Transverse colon (tissue), 3 donors: ENCODE measurements at regions not wholly inside any gene's neighbourhood (a gene's known extent, or its start where the extent isn't known, plus 50 kb on each side); places are given as distances from the start of the nearest gene placed in this dataset.

ENCODE experiments used
- EP300 ChIP-seq: sonication (generic); formaldehyde crosslinking; IDR thresholded peaks from one replicate; pipeline ENCODE4 v1.6.1; 2017; ENCODE audit warnings: antibody characterized with exemption, low read depth
- TF ChIP-seq, protein P1 (sequence below), 5 experiments: fragments of 200-600 bp in 3 of 5; fragments of 450-650 bp in 2 of 5; sonication (generic) in 3 of 5; IDR thresholded peaks; 1 replicate in 2 of 5; 2 replicates in 3 of 5; pipeline ENCODE4 v1.5.1; 2016 to 2017; ENCODE audit warnings: antibody characterized with exemption in 5 of 5, inconsistent platforms in 3 of 5, mild to moderate bottlenecking in 2 of 5, moderate library complexity in 1 of 5

DNA sequence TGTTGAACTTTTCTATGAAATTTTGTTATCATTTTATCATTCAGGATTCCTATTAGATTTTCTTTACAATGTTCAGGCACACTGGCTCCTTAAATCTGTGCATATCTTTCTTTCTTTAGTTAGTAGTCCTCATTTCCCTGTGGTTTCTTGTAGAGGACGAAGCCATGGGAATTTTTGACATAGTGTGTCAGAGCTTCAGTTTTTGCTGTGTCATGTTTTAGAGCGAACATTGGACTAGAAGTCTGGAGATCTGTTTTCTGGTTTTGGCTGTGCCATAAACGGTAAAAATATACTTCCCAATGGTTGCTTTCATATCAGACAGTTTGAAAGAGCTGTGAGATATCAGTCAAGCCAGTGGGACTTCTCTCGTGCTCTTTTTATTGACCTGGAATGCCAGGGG, 105.2 kb downstream of the CHCHD4 start:
- TF ChIP-seq, protein P1, sequence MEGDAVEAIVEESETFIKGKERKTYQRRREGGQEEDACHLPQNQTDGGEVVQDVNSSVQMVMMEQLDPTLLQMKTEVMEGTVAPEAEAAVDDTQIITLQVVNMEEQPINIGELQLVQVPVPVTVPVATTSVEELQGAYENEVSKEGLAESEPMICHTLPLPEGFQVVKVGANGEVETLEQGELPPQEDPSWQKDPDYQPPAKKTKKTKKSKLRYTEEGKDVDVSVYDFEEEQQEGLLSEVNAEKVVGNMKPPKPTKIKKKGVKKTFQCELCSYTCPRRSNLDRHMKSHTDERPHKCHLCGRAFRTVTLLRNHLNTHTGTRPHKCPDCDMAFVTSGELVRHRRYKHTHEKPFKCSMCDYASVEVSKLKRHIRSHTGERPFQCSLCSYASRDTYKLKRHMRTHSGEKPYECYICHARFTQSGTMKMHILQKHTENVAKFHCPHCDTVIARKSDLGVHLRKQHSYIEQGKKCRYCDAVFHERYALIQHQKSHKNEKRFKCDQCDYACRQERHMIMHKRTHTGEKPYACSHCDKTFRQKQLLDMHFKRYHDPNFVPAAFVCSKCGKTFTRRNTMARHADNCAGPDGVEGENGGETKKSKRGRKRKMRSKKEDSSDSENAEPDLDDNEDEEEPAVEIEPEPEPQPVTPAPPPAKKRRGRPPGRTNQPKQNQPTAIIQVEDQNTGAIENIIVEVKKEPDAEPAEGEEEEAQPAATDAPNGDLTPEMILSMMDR (IDR thresholded peaks at IDR 0.05) = no peak
- TF ChIP-seq EP300 = no peak
